ENCODE measurements at regions not wholly inside any gene's neighbourhood (a gene's known extent, or its start where the extent isn't known, plus 50 kb on each side); places are given as distances from the start of the nearest gene placed in this dataset.

DNA sequence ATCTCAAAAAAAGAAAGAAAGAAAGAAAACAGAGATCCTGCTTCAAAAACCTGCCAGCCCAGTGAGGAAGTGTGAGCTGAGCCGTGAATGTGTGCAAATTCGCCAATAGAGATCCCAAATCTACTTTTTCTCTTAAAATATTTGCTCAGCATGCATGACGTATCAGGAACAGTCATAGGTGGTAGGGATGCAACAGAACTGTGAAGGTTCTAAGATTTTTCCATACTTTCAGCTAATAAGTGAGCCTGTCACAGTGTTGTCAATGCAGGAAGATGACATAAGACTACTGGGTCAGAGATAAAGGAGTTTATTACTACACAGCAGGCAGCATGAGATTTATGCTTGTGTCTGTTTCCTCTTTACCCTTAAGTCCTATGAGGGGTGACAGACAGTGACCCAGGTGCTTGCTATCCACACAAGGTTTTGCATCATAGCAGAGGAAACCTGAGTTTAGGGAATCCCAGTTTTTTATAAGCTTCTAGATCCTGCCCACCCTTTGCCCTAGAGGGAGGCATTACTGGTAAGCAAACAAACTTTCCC lies 273.4 kb downstream of the BMP7 start:
- H3K27ac ChIP-seq (replicated peaks in 1 of 4), result no peak overlapping the region
- H3K36me3 ChIP-seq, result no peaks in the 10 kb centered on the region
- H3K4me3 ChIP-seq, result no peak overlapping the region
- no peak for DNase-seq (ENCODE audit: extremely low spot score)
- no peak for TF ChIP-seq POLR2A (IDR thresholded peaks at IDR 0.05; ENCODE audit: low read depth)
- TF ChIP-seq, protein P1, sequence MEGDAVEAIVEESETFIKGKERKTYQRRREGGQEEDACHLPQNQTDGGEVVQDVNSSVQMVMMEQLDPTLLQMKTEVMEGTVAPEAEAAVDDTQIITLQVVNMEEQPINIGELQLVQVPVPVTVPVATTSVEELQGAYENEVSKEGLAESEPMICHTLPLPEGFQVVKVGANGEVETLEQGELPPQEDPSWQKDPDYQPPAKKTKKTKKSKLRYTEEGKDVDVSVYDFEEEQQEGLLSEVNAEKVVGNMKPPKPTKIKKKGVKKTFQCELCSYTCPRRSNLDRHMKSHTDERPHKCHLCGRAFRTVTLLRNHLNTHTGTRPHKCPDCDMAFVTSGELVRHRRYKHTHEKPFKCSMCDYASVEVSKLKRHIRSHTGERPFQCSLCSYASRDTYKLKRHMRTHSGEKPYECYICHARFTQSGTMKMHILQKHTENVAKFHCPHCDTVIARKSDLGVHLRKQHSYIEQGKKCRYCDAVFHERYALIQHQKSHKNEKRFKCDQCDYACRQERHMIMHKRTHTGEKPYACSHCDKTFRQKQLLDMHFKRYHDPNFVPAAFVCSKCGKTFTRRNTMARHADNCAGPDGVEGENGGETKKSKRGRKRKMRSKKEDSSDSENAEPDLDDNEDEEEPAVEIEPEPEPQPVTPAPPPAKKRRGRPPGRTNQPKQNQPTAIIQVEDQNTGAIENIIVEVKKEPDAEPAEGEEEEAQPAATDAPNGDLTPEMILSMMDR (IDR thresholded peaks at IDR 0.05), result no peak
- WGBS, result 95% methylated on average over 3 of the region's 3 CpGs
- intact Hi-C loops (cut with DNase I), result no loop called here
- H3K27me3 ChIP-seq, result peaks cover 0 to 16% (median 0%) of the 10 kb centered on the region in 4 donors
- peaks cover 0 to 4% (median 2%) of the 10 kb centered on the region in 4 donors for H3K9me3 ChIP-seq
- no peaks in the 10 kb centered on the region for H3K4me1 ChIP-seq

- 75% methylated on average over 7 of the region's 8 CpGs for WGBS
- Histone ChIP-seq H3K27me3 (peaks cover 0 to 9% (median 0%) of the 10 kb centered on the region in 4 donors), H3K9me3 (peaks cover 0 to 13% (median 11%) of the 10 kb centered on the region in 4 donors), H3K27ac (replicated peaks in 1 of 4) (no peak overlapping the region), H3K36me3 (no peaks in the 10 kb centered on the region), H3K4me1 (no peaks in the 10 kb centered on the region), H3K4me3 (no peak overlapping the region)
- intact Hi-C loops (cut with DNase I), result no loop called here
- DNase-seq (ENCODE audit: extremely low spot score), result no peak
- TF ChIP-seq, protein P1 (IDR thresholded peaks at IDR 0.05), result no peak
- TF ChIP-seq EP300 (IDR thresholded peaks at IDR 0.05) (no peak), POLR2A (IDR thresholded peaks at IDR 0.05; ENCODE audit: low read depth) (no peak), POLR2AphosphoS5 (IDR thresholded peaks at IDR 0.05) (no peak)
Observed at GRCh38 chr20:56994006-56994405, 272.4 kb downstream of the BMP7 start.

GRCh38 chr20:56995149-56995548 lies 271.3 kb downstream of the BMP7 start:
- no peak overlapping the region for H3K27ac ChIP-seq (replicated peaks in 1 of 4)
- no peaks in the 10 kb centered on the region for H3K4me1 ChIP-seq
- DNase-seq (ENCODE audit: extremely low spot score), result no peak
- peaks cover 0 to 23% (median 14%) of the 10 kb centered on the region in 4 donors for H3K9me3 ChIP-seq
- intact Hi-C loops (cut with DNase I), result no loop called here
- TF ChIP-seq, protein P1 (IDR thresholded peaks at IDR 0.05), result no peak
- TF ChIP-seq POLR2AphosphoS5 (IDR thresholded peaks at IDR 0.05), result no peak
- TF ChIP-seq POLR2A (IDR thresholded peaks at IDR 0.05; ENCODE audit: low read depth), result no peak
- TF ChIP-seq EP300 (IDR thresholded peaks at IDR 0.05), result no peak
- no peaks in the 10 kb centered on the region for H3K36me3 ChIP-seq
- H3K27me3 ChIP-seq, result peaks cover 0 to under 1% (median 0%) of the 10 kb centered on the region in 4 donors
- 84% methylated on average over 9 of the region's 9 CpGs for WGBS
- H3K4me3 ChIP-seq, result no peak overlapping the region

GRCh38 chr20:56995635-56996075 lies 270.8 kb downstream of the BMP7 start:
- no peaks in the 10 kb centered on the region for H3K4me1 ChIP-seq
- no peaks in the 10 kb centered on the region for H3K36me3 ChIP-seq
- no peak overlapping the region for H3K27ac ChIP-seq (replicated peaks in 1 of 4)
- no peaks in the 10 kb centered on the region for H3K27me3 ChIP-seq
- intact Hi-C loops (cut with DNase I), result no loop called here
- TF ChIP-seq POLR2AphosphoS5 (IDR thresholded peaks at IDR 0.05) (no peak), POLR2A (IDR thresholded peaks at IDR 0.05; ENCODE audit: low read depth) (no peak)
- TF ChIP-seq, protein P1 (IDR thresholded peaks at IDR 0.05), result peak in 2 of 3 experiments; percentile 28 to 40
- H3K4me3 ChIP-seq, result no peak overlapping the region
- H3K9me3 ChIP-seq, result peaks cover 0 to 23% (median 14%) of the 10 kb centered on the region in 4 donors
- 60% methylated on average over 10 of the region's 12 CpGs for WGBS
- DNase-seq (ENCODE audit: extremely low spot score), result no peak

DNA sequence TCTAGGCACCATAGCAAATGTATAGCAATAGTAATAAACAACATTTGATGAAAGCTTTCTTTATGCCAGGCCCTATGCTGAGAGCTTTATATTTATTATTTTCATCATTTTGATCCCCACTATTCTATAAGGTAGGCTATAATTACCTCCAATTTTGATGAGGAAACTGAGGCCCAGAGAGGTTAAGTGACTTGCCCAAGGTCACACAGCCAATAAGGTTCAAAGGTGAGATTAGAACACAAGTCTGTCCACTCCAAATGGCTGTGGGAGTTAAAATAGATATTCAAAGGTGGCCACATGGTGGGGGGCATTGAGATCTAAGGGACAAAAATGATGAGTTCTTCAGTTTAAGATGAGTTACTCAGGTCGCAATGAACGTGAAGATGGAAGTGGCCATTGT lies 269.9 kb downstream of the BMP7 start:
- 96% methylated on average over 2 of the region's 2 CpGs for WGBS
- H3K4me3 ChIP-seq, result no peak overlapping the region
- peaks cover 0 to 23% (median 14%) of the 10 kb centered on the region in 4 donors for H3K9me3 ChIP-seq
- H3K27me3 ChIP-seq, result no peaks in the 10 kb centered on the region
- TF ChIP-seq POLR2A (IDR thresholded peaks at IDR 0.05; ENCODE audit: low read depth) (no peak), EP300 (IDR thresholded peaks at IDR 0.05) (no peak), POLR2AphosphoS5 (IDR thresholded peaks at IDR 0.05) (no peak)
- TF ChIP-seq, protein P1 (IDR thresholded peaks at IDR 0.05), result no peak
- H3K4me1 ChIP-seq, result no peaks in the 10 kb centered on the region
- H3K36me3 ChIP-seq, result no peaks in the 10 kb centered on the region
- DNase-seq (ENCODE audit: extremely low spot score), result no peak
- no peak overlapping the region for H3K27ac ChIP-seq (replicated peaks in 1 of 4)
- intact Hi-C loops (cut with DNase I), result no loop called here

Measured in esophagus muscularis mucosa (tissue), 4 donors.